Fibroblast of pulmonary artery (primary cell): ENCODE measurements at regions not wholly inside any gene's neighbourhood (a gene's known extent, or its start where the extent isn't known, plus 50 kb on each side); places are given as distances from the start of the nearest gene placed in this dataset.
"Not testable (repeated sequence)": the region's sequence is repeated elsewhere in the genome, so short reads cannot be mapped to it uniquely, and the experiment has no call there.

Experiments
- DNase-seq: peaks from one replicate; pipeline ENCODE4 v3.0.0-alpha.2; 2010; ENCODE audit warnings: low read depth
- H3K4me3 ChIP-seq: replicated peaks from 2 replicates; pipeline ENCODE4 v1.5.1; 2011; ENCODE audit warnings: low read depth, mild to moderate bottlenecking, control low read depth, low read length, moderate library complexity
- TF ChIP-seq, protein P1 (sequence below): IDR thresholded peaks from 2 replicates; pipeline ENCODE4 v1.5.1; 2011; ENCODE audit warnings: mild to moderate bottlenecking, control low read depth, low read length, inconsistent platforms; ENCODE audit errors: missing control alignments

DNA sequence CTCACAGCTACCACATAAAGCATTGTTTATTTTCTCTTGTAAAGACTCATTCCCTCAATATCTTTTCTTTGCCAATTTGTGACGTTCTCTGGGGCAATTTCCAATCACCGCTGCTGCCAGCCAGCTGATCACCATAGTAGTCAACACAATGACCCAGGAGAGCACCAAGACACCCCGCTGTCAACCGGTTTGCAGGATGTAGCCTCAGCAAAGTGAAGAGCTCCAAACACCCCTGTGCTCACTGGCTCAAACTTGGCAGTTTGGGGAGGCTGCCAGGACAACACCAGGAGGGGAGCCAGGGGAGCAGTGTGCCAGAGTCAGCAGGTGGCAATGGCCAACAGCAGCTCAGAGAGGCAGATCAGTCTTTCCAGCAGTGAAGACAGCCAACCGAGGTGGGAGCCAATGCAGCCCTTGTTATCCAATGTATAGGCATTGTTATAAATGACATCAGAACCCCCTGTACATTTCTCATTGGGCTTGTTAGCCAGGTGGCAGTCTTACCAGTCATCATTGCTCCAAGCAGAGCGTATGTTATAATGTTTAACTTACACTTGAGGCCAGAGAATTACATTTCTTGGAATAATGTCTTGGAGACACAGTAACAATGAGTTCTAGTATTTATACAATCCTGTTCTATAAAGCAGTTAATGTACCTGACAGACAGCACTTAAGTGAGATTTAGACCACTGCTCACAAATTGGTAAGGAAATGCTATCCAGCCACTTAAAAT is 274.9 kb upstream of the GK2 start:
- TF ChIP-seq, protein P1, sequence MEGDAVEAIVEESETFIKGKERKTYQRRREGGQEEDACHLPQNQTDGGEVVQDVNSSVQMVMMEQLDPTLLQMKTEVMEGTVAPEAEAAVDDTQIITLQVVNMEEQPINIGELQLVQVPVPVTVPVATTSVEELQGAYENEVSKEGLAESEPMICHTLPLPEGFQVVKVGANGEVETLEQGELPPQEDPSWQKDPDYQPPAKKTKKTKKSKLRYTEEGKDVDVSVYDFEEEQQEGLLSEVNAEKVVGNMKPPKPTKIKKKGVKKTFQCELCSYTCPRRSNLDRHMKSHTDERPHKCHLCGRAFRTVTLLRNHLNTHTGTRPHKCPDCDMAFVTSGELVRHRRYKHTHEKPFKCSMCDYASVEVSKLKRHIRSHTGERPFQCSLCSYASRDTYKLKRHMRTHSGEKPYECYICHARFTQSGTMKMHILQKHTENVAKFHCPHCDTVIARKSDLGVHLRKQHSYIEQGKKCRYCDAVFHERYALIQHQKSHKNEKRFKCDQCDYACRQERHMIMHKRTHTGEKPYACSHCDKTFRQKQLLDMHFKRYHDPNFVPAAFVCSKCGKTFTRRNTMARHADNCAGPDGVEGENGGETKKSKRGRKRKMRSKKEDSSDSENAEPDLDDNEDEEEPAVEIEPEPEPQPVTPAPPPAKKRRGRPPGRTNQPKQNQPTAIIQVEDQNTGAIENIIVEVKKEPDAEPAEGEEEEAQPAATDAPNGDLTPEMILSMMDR = no peak
- DNase-seq = no peak
- H3K4me3 ChIP-seq = no peak overlapping the region

DNA sequence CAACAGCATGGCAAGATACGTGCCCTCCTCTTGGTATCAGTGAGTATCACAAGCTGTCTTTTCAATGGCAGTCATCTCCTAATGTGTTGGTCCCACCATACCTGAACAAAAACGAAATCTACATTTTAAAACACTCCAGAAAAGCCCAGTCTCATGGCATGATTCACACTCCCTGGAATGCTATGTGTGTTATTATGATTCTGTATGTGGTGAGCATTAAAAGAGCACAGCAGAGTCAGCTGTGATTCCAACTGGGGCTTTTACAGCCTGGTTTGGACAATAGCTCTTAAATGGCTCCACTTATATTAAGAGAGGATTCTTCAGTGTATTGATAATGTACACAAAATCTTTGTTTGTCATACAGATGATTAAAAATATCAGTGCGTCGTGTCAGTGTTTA is 274.1 kb upstream of the GK2 start:
- H3K4me3 ChIP-seq = no peak overlapping the region
- TF ChIP-seq, protein P1 = no peak
- DNase-seq = no peak

DNA sequence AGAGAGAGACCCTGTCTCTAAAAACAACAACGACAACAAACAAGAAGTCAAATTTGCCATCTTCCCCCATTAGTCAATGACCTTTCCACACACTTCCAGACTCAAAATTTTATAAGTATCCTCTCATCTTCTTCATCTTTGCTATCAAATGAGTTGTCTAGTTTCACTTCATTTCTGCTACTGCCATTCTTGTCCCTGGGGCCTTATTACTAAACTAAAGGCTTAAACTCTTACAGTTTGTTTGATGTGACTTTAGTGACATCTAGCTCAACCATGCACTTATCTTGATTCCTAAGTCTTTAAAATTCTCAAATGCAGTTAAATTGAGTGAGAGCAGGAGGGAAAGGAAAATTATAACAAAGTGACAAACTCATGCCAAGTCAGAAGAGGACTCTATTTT is 271.8 kb upstream of the GK2 start:
- TF ChIP-seq, protein P1 = no peak
- H3K4me3 ChIP-seq = no peak overlapping the region
- no peak for DNase-seq

DNA sequence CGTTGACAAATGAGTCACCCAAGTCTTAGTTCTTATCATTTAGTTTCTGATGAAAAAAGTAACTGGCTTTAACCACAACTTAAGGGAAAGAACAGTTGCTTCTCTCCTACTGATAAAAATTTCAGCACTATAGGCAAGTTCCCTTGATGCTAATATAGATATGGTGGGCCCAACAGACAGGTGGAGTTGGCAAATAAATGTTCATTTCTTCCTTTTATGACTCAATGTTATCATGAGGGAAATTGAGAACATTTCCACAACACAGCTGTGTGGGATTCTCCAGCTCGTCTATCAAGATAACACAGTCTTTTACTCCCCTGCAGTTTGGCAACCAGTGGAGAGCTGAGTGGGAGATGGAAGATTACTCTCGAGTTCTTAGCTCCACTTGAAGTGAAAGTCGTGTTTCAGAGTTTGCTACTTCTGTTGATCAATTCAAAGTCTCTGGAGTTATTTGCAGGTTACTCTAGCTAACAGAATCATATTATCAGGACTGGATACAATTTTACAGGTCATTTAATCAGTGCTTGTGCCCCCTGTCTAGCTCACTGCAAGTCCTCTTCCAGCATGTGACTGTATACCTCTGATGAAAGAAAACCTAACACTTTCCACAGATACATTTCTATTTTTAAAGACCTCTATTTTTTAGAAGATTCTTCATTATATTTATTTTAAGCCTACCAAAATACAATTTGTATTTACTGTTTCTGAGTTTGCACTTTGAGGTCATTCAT is 270.6 kb upstream of the GK2 start:
- TF ChIP-seq, protein P1 = no peak
- H3K4me3 ChIP-seq = no peak overlapping the region
- peak; percentile 36 for DNase-seq

DNA sequence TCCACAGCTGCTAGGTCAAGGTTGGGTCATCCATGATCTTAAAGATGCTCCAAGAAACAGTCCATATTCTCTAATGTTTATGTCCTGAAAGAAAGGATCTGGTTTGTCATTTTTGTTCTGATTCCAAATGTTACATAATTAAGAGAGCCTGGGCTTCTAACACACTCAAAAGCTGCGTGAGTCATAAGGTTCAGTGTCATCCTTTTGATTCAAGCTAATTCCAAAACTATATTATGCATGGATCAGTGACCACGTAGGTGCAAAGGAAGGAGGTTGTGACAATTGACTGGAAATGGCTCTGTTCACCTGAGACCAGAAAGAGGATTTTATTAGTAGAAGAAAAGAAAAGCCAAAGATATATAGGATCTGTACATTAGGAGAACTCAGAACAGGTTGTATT is 268.7 kb upstream of the GK2 start:
- TF ChIP-seq, protein P1 = no peak
- H3K4me3 ChIP-seq = no peak overlapping the region
- DNase-seq = no peak

DNA sequence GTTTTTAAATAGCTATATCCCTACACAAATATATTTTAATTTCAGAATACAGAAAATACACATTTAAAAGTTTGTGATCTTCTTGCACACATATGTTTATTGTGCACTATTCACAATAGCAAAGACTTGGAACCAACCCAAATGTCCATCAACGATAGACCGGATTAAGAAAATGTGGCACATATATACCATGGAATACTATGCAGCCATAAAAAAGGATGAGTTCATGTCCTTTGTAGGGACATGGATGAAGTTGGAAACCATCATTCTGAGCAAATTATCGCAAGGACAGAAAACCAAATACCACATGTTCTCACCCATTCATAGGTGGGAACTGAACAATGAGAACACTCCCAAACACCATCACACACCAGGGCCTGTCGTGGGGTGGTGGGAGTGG is 266.9 kb upstream of the GK2 start:
- DNase-seq, H3K4me3 ChIP-seq: not testable (repeated sequence)

DNA sequence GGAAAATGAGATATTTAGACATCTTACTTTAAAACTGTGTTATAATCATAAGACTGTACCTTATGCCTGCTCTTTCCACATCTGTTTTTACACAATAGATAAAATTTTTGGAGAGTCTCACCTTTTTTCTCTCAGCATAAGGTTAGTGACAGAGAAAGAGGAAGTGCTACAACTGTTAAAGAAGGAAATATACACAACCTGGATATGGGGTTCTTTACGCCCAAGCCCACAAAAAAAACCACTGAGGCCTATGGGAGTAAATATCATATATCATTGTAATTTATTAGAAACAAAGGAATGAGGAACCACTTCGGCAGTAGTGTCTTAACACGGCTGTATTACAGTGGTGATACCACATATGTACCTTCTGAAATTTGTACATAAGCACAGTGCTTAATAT is 265.9 kb upstream of the GK2 start:
- TF ChIP-seq, protein P1 = no peak
- no peak for DNase-seq

More for the DNA sequence above, 265.9 kb upstream of the GK2 start:
- H3K4me3 ChIP-seq = no peak overlapping the region
